ENCODE measurements at regions not wholly inside any gene's neighbourhood (a gene's known extent, or its start where the extent isn't known, plus 50 kb on each side); places are given as distances from the start of the nearest gene placed in this dataset.

DNA sequence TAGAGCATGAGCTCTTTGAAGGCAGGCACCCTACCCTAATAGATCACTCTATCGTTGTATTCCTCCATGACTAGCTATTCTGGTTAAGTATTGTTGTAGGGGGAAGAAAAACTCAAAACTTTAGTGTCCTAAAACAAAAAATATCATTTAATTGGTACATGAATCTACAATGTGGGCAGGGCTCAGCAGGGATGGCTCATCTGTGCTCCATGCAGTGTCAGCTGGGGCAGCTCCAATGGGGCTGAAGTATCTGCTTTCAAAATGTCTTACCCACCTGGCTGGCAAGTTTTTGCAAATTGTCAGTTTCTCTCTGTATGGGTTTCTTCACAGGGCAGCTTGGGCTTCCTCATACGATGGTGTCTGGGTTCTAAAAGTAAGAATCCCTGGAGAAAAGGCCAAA is 83.2 kb upstream of the ITGA6 start:
- TF ChIP-seq CTCF (IDR thresholded peaks at IDR 0.05 in 8 of 11, conservative IDR thresholded peaks at IDR 0.05 in 3 of 11) (no peak), POLR2A (IDR thresholded peaks at IDR 0.05) (no peak), POLR2AphosphoS5 (IDR thresholded peaks at IDR 0.05) (no peak)

Data from spleen (tissue), 7 donors.